H54 (cell line): ENCODE measurements at regions not wholly inside any gene's neighbourhood (a gene's known extent, or its start where the extent isn't known, plus 50 kb on each side); places are given as distances from the start of the nearest gene placed in this dataset.

Experiments used
- DNase-seq: peaks from one replicate; pipeline ENCODE4 v3.0.0; 2011; ENCODE audit warnings: low spot score, mixed read lengths; ENCODE audit not compliant: insufficient read length
- FAIRE-seq: peaks from 3 replicates; lab custom pipeline; 2011; peaks lifted over from hg19 to GRCh38; lab: Jason Lieb, UNC
- POLR2A ChIP-seq: IDR thresholded peaks from 2 replicates; pipeline ENCODE4 v1.6.1; 2011; ENCODE audit warnings: low read depth, mild to moderate bottlenecking, low read length

DNA sequence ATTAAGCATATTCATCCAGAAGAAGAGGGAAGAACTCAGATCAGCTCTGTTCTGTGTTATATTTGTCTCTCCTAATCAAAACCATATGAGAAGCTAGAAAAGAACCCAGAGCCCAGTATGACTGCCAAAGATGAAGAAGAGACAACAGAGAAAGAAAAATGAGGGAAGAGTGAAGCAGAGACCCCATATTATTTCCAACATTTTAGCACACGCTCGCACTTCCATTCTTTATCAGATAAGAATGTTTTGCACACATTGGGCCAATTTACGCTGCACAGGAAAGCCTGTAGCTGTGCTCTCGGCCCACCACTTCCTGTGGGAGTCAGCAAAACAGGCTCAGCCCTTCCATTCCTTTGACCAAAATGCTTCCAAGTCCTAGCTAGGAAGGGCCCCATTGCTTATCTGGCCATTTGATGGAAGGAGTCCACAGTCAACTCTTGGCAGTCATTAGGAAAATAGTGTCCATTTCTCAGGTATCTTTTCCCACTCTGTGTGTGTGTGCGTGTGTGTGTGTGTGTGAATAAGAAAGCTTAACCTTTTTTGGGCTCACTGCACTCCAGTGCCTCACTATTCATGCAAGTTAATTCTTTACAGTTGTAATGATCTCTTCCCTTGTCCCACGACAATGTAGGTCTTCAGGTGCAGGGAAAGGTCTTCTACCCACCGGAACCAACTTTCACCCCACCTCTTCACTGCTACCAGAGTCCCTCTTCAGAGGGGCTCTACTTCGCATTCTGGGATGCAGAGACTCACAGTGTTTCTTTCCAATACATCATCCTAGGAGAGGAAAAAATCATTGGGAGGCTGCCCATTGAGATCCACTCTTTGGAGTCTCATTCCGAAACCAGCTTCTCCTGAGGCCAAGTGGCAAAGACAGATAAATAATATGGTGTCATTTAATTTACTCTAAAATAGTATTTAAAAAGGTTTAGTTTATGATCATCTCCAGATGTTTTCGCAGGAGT is 237.5 kb downstream of the COG6 start:
- no peak for DNase-seq

DNA sequence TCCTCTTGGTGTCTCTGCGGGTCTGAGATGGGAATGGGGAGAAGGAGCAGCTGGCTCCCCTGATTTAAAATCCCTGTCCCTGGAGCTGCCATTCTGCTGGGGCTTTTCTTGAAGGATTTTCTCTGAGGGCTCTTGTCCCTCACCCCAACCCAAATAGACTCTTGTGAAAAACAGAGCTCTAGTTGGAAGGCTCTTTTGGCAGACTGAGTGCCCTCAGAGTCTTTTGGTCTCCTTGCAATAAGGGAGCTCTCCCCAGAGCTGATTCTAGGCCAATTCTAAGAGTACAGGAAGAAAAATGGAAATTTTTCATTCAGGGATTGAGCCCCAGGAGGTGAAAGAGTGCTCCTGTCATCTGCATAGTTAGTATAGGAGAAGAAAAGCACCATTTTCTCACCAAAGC is 238.3 kb downstream of the COG6 start:
- no peak for TF ChIP-seq POLR2A
- no peak for FAIRE-seq
- no peak for DNase-seq

More for the DNA sequence above, 237.5 kb downstream of the COG6 start:
- no peak for FAIRE-seq
- no peak for TF ChIP-seq POLR2A

DNA sequence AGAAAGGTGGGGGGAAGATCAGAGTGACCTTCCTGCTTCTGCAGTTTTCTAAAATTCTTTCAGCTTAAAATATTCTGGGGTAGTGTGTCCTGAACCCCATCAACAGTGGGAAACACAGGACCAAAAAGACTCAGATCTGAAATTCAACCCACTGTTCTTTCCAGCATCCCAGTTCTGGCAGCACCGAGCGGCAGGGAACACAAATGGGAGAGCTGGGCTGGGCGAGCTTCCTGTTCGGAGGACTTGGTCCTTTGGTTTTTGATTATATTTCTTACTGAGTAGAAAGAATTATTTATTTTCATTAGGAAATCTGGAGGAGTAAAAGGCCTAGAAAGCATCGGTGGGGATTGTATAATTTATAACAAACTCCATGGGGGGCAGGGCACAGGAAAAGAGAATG is 239.1 kb downstream of the COG6 start:
- FAIRE-seq: no peak

DNA sequence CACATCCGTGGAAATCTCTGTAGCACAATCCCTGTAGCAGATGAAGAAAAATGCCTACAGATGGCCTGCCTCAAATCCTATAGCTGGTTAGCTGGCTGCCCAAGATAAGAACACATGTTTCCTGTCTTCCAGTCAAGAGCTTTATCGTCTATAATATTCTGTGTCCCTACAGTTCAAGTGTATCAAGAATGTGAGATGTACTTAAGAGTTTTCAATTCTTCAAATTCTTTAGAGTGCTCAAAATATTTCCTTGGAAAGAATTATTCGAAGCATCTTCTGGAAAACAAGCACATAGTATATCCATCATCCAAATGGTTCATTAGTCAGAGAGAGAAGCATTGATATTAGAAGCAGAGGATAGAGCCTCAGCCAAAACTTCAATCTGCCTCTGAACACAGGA is 239.8 kb downstream of the COG6 start:
- FAIRE-seq (no peak), DNase-seq (no peak)
- TF ChIP-seq POLR2A: no peak

More for the DNA sequence above, 239.1 kb downstream of the COG6 start:
- DNase-seq: no peak
- no peak for TF ChIP-seq POLR2A

DNA sequence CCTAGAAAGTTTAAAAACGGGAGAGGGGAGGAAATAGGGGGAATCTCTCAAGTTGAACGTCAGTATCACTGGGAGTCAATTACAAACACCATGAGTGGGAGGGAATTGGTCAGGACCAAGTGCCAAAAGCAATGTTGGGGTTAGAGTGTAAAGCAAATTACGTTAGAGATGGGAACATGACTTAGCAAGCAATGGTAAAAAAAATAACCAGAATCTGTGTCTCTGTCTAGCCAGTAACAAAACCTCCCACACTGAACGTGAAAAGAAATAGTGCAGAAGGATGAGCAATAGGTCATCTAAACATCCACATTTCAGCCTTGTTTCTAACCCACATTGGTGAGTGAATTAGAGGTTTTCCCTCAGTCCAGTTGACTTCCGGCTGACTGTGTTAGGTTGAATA is 242.2 kb downstream of the COG6 start:
- TF ChIP-seq POLR2A: no peak
- no peak for FAIRE-seq

DNA sequence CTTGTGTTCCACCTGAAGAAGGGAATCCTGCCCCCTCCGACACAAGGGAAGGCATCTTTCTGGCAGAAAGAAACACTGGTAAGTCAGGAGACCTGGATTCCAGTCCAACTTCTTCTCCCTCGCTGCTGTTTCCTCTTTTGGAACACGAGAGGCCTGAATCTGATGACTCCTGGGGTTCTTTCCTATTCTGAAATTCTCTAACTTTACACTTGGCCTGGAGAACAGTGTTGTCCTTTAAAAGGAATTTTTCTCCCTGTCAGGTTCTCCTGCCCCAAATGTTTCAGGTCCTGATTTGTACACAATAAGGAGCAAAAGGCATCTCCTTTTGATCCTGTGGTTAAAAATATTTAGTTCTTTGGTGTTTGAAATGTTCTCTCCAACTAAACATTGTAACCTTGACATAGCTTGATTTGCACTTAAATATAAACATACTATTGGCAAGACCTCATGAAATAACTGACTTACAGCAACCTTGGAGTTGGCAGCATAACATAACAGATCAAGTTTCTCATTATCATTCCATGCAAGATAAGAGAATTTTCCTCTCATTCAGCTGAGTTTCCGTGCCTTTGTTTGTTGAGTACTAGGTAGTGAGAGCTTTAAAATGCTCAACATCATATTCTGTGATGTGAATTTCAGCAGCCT is 244.8 kb downstream of the COG6 start:
- DNase-seq (no peak), FAIRE-seq (no peak)
- TF ChIP-seq POLR2A: no peak

More for the DNA sequence above, 242.2 kb downstream of the COG6 start:
- DNase-seq: no peak

DNA sequence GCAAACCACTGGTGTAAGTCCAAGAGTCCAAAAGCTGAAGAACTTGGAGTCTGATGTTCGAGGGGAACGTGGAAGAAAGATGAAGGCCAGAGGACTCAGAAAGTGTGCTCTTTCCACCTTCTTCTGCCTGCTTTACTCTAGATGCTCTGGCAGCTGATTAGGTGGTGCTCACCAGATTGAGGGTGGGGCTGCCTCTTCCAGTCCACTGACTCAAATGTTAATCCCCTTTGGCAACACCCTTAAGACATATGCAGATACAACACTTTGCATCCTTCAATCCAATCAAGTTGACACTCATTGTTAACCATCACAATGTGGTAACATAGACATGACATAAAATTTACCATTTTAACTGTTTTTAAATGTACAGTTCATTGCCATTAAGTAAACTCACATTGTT is 249.5 kb downstream of the COG6 start:
- DNase-seq: no peak
- FAIRE-seq: no peak
- no peak for TF ChIP-seq POLR2A

DNA sequence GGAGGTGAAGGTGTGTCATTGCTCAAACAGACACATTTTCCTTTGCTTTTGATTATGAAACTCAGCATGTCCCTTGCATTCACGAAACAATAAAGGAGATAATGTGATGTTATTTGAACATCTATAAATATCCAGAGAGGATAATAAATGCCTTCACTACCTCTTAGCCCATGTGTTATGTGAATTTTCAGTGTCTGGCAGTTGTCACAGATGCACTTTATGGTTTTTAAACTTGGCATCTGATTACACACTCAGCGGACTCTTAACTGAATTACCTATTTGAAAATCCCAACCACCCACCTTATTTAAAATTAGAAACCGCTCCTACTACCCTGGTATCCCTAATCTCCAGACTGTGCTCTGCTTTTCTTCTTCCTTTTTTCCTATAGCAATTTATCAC is 254.2 kb downstream of the COG6 start:
- DNase-seq (no peak), FAIRE-seq (no peak)
- TF ChIP-seq POLR2A: no peak

DNA sequence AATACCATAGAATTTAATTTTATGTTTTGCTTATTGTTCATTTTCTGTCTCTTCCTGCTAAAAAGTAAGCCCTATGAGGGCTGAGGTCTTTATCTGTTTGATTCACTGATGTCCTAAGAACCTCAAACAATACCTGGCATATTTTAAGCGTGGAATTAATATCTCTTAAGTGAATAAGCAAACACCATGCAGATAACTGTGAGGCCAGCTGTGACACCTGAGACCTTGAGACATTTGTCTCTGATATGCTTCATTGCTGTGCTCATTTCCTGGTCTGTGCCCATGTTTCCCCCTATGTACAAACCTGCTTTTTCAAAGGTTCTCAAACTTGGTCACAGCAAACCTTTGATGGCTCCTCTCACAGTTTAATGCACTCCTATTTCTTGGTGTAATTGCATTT is 254.6 kb downstream of the COG6 start:
- DNase-seq: no peak
- FAIRE-seq: no peak
- TF ChIP-seq POLR2A: no peak

DNA sequence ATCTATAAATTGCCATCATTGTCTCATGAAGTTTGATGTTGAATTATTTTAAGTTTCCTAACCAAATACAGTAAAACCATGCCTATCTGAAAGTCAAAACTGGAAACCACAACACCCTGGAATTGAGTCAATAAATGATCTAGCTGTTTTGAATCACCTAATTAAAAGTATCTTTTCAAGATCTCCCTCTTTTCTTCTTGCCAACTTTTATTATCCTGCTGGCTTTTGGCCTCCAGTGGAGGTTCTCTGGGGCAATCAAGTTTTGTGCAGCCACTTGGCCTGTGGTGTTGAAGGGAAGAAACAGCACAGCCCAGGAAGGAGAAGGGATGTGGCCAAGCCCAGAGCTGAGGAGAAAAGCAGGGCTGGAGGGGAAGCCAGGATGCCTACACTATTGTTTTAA is 255.4 kb downstream of the COG6 start:
- no peak for DNase-seq
- no peak for FAIRE-seq
- TF ChIP-seq POLR2A: no peak

DNA sequence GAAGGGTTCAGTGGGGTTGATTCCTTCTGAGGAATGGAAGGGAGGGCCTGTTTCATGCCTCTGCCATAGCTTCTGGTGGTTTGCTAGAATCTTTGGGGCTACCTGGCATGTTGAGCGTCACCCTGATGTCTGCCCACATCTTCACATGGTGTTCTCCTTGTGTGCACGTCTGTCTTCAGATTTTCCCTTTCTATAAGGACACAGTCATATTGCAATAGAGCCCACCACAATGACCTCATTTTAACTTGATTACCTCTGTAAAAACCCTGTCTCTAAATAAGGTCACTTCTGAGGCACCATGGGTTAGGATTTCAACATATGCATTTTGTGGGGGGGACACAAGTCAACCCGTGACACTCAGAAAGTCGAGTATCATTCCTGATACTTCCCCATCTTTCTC is 257.9 kb downstream of the COG6 start:
- no peak for TF ChIP-seq POLR2A
- DNase-seq (no peak), FAIRE-seq (no peak)

DNA sequence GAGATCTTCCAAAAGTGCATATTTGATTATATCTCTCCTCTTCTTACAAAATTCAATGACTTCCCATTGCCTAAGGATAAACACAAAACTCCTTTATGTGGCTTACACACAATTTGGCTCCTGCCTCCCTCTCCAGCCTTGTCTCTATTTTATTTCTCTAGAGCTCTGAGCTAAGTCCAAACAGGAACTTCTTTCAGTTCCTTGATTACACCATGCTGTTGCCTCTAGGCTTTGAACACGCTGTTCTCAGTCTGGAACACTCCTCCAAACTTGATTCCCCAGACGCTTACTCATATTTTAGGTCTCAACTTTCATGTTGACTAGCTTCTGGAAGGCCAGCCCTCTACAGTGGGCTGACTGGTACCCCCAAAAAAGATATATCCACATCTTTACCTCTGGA is 258.5 kb downstream of the COG6 start:
- FAIRE-seq (no peak), DNase-seq (no peak)
- no peak for TF ChIP-seq POLR2A

DNA sequence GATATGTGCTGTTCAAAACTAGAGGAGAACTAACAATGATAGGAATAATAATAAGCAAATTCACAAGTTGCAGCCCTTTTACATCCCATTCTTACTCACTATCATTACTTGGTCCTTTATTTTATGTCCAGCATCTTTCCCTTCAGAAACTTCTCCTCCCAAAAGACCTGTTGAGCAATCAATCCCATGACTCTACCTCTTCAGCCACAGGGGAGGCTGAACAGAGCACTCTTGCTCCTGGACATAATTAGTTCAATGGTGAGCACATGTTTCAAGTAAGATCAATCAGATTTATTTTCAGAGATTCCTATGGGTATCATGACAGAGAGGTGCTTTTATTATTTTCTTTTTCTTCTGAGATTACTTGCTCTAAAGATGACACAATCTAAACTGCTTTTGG is 260.0 kb downstream of the COG6 start:
- DNase-seq (no peak), FAIRE-seq (no peak)
- TF ChIP-seq POLR2A: no peak

DNA sequence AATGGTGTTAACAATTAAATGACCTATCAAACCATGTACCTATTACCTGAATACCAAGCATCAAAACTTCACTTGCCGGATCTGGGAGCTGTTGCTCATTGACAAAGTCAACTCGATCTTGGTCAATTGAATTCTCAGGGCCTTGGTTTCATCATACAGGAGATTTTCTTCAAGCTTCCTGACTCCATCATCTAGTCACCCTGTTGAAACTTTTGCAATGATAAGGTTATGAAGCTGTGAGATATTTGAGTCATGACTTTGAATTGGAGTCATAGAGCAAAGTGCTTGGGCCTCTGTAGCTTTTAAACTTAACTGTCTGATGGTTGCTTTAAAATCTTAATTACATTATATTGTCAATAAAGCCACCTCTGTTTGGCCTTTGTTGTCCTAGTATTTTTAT is 260.9 kb downstream of the COG6 start:
- no peak for TF ChIP-seq POLR2A
- FAIRE-seq: no peak
- no peak for DNase-seq
